SU-DHL-6 (cell line): ENCODE measurements at regions not wholly inside any gene's neighbourhood (a gene's known extent, or its start where the extent isn't known, plus 50 kb on each side); places are given as distances from the start of the nearest gene placed in this dataset.
"Not testable (repeated sequence)": the region's sequence is repeated elsewhere in the genome, so short reads cannot be mapped to it uniquely, and the experiment has no call there.

Experiments
- EZH2phosphoT487 ChIP-seq: fragments of 200-600 bp; sonication (generic), shearing (Covaris generic); conservative IDR thresholded peaks from 2 replicates; pipeline ENCODE4 v1.6.1; 2018; ENCODE audit warnings: mild to moderate bottlenecking, antibody characterized with exemption, low read length, moderate library complexity, mixed read lengths
- TF ChIP-seq, protein P1 (sequence below): fragments of 200-600 bp; sonication (generic); IDR thresholded peaks from one replicate; pipeline ENCODE4 v1.5.1; 2017; ENCODE audit warnings: antibody characterized with exemption, mild to moderate bottlenecking, low read length, moderate library complexity; ENCODE audit not compliant: insufficient read depth, poor library complexity, severe bottlenecking

DNA sequence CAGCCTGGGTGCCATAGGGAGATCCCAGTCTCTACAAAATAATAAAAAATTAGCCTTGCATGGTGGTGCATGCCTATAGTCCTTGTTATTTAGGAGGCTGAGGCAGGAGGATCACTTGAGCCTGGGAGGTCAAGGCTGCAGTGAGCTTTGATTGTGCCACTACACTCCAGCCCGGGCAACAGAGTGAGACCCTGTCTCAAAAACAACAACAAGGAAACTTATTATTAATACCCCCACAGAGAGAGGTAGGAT is 271.7 kb upstream of the NR2F2 start:
- TF ChIP-seq, protein P1, sequence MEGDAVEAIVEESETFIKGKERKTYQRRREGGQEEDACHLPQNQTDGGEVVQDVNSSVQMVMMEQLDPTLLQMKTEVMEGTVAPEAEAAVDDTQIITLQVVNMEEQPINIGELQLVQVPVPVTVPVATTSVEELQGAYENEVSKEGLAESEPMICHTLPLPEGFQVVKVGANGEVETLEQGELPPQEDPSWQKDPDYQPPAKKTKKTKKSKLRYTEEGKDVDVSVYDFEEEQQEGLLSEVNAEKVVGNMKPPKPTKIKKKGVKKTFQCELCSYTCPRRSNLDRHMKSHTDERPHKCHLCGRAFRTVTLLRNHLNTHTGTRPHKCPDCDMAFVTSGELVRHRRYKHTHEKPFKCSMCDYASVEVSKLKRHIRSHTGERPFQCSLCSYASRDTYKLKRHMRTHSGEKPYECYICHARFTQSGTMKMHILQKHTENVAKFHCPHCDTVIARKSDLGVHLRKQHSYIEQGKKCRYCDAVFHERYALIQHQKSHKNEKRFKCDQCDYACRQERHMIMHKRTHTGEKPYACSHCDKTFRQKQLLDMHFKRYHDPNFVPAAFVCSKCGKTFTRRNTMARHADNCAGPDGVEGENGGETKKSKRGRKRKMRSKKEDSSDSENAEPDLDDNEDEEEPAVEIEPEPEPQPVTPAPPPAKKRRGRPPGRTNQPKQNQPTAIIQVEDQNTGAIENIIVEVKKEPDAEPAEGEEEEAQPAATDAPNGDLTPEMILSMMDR = not testable (repeated sequence)
- TF ChIP-seq EZH2phosphoT487 = not testable (repeated sequence)
